ENCODE measurements at regions not wholly inside any gene's neighbourhood (a gene's known extent, or its start where the extent isn't known, plus 50 kb on each side); places are given as distances from the start of the nearest gene placed in this dataset.

DNA sequence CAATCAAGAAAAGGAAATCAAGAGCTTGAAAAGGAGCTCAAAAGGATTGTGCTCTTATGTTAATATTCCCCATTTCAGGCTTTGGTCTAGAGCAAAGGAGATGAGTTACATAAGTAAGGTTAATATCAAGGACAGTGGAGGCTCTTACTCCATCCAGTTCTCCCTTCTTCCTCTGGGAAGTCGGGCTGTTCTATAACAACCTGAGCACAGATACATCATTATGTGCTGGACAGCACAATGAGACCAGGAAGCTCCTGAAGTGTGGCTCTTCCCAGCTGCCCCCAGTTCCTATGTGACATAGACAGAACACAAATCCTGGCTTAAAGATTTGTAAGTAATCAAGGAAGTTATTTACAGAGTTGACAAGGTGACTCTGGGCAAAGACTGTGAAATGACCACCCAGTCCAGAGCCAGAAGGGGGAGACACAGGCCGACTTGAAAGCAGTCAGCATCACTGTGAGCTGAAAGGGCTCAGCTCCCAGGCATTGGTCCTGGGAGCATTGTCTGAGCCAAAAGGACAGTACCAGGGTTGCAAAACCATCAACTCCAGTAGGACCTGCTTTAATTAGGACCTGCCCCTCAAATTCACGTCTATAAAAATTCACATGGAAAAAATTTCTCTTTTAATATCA lies 917.6 kb upstream of the ACVR2A start:
- no peak for TF ChIP-seq POLR2AphosphoS5 (IDR thresholded peaks at IDR 0.05; ENCODE audit: low read depth)
- TF ChIP-seq, protein P1, sequence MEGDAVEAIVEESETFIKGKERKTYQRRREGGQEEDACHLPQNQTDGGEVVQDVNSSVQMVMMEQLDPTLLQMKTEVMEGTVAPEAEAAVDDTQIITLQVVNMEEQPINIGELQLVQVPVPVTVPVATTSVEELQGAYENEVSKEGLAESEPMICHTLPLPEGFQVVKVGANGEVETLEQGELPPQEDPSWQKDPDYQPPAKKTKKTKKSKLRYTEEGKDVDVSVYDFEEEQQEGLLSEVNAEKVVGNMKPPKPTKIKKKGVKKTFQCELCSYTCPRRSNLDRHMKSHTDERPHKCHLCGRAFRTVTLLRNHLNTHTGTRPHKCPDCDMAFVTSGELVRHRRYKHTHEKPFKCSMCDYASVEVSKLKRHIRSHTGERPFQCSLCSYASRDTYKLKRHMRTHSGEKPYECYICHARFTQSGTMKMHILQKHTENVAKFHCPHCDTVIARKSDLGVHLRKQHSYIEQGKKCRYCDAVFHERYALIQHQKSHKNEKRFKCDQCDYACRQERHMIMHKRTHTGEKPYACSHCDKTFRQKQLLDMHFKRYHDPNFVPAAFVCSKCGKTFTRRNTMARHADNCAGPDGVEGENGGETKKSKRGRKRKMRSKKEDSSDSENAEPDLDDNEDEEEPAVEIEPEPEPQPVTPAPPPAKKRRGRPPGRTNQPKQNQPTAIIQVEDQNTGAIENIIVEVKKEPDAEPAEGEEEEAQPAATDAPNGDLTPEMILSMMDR (conservative IDR thresholded peaks at IDR 0.05; ENCODE audit: low read depth in 2 of 2) = peak; percentile 79 to 98
- Mint-ChIP-seq H3K9me3 (no peaks in the 10 kb centered on the region), H3K27ac (no peak overlapping the region)

GRCh38 chr2:146918280-146918679 lies 926.5 kb upstream of the ACVR2A start:
- no peak for DNase-seq (ENCODE audit: low spot score)
- no peak for ATAC-seq
- TF ChIP-seq ETS1 (IDR thresholded peaks at IDR 0.05) (no peak), EZH2phosphoT487 (IDR thresholded peaks at IDR 0.05; ENCODE audit: unreplicated experiment) (no peak), ZNF114 (CRISPR knock-in tag; IDR thresholded peaks at IDR 0.05) (no peak), EZH2 (IDR thresholded peaks at IDR 0.05; ENCODE audit: low read depth, unreplicated experiment) (no peak), NANOG (IDR thresholded peaks at IDR 0.05; ENCODE audit: borderline replicate concordance) (no peak), ZNF331 (CRISPR knock-in tag; IDR thresholded peaks at IDR 0.05; ENCODE audit: low read depth) (no peak), JUNB (IDR thresholded peaks at IDR 0.05; ENCODE audit: unreplicated experiment) (no peak)
- Mint-ChIP-seq H3K27ac (no peak overlapping the region), H3K9me3 (no peaks in the 10 kb centered on the region), H3K4me3 (no peak overlapping the region), H3K36me3 (ENCODE audit: low read depth) (no peaks in the 10 kb centered on the region), H3K27me3 (ENCODE audit: insufficient read depth, low read depth, poor library complexity) (peaks cover 3% of the 10 kb centered on the region), H3K4me1 (peaks cover 6% of the 10 kb centered on the region; the same call in 2 of the 3 replicates)
- H3K79me2 ChIP-seq (replicated peaks; ENCODE audit: insufficient read depth) = no peaks in the 10 kb centered on the region
- no peaks in the 10 kb centered on the region for H3K36me3 ChIP-seq (ENCODE audit: insufficient read depth)
- no peak overlapping the region for H3K4me3 ChIP-seq
- no peaks in the 10 kb centered on the region for H4K20me1 ChIP-seq (replicated peaks; ENCODE audit: insufficient read depth)
- no peaks in the 10 kb centered on the region for H3K4me1 ChIP-seq (ENCODE audit: insufficient read depth)
- no peak overlapping the region for H3K4me2 ChIP-seq
- H3K9me2 ChIP-seq (ENCODE audit: insufficient read depth) = no peaks in the 10 kb centered on the region; the same call in 1 of the 2 replicates
- H3K27me3 ChIP-seq (ENCODE audit: insufficient read depth) = no peaks in the 10 kb centered on the region
- H3F3A ChIP-seq (replicated peaks; ENCODE audit: low read depth) = no peaks in the 10 kb centered on the region
- H2AFZ ChIP-seq = no peak overlapping the region
- H3K27ac ChIP-seq (ENCODE audit: low read depth) = no peak overlapping the region

More for the DNA sequence above, 917.6 kb upstream of the ACVR2A start:
- no peak overlapping the region for H3K27ac ChIP-seq (ENCODE audit: low read depth)
- H4K20me1 ChIP-seq (replicated peaks; ENCODE audit: insufficient read depth) = no peaks in the 10 kb centered on the region
- H3K4me2 ChIP-seq = no peak overlapping the region
- DNase-seq (ENCODE audit: low spot score) (peak; percentile 84), ATAC-seq (peak; percentile 99)
- no peaks in the 10 kb centered on the region for H3K9me2 ChIP-seq (ENCODE audit: insufficient read depth)
- H3K27me3 ChIP-seq (ENCODE audit: insufficient read depth) = no peaks in the 10 kb centered on the region
- no peaks in the 10 kb centered on the region for H3K36me3 ChIP-seq (ENCODE audit: insufficient read depth)
- Mint-ChIP-seq H3K36me3 (ENCODE audit: low read depth) (no peaks in the 10 kb centered on the region), H3K4me1 (no peaks in the 10 kb centered on the region; the same call in 2 of the 3 replicates), H3K27me3 (ENCODE audit: insufficient read depth, low read depth, poor library complexity) (peaks cover 4% of the 10 kb centered on the region), H3K4me3 (no peak overlapping the region)
- no peak overlapping the region for H3K4me3 ChIP-seq
- no peaks in the 10 kb centered on the region for H3F3A ChIP-seq (replicated peaks; ENCODE audit: low read depth)
- H3K79me2 ChIP-seq (replicated peaks; ENCODE audit: insufficient read depth) = no peaks in the 10 kb centered on the region
- no peaks in the 10 kb centered on the region for H3K4me1 ChIP-seq (ENCODE audit: insufficient read depth)
- 0 out of 2 replicates have a peak overlapping the region, but pooled peaks have one; percentile 80 for H2AFZ ChIP-seq

Data from GM23338 (cell line).